ENCODE measurements at regions not wholly inside any gene's neighbourhood (a gene's known extent, or its start where the extent isn't known, plus 50 kb on each side); places are given as distances from the start of the nearest gene placed in this dataset.

DNA sequence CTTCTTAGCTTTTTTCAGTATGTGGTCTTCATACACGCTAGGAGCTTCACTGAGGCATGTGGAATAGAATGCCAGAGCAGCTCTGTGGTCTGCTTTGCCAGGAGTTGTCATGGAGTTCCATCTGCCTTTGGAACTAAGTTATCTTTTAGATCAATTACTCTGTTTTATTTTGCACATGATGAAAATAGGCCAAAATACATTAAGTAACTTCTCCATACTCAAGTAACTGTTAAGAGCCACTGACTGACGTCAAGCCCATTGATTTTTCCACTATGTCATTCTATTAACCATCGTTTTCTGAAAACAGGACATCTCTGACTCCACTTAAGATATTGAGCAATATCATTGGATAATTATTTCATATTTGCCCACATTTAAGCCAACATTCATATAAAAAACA lies 415.1 kb upstream of the MAD2L1 start:
- H3K27me3 Mint-ChIP-seq, result no peaks in the 10 kb centered on the region
- intact Hi-C loops (cut with DNase I, micrococcal nuclease), result no loop called here
- Histone ChIP-seq H3K27me3 (ENCODE audit: control insufficient read depth in 1 of 2, insufficient read depth in 2 of 2, low read length in 2 of 2) (no peaks in the 10 kb centered on the region), H3K4me3 (ENCODE audit: low read length) (no peak overlapping the region), H3K27ac (ENCODE audit: low read depth in 1 of 2, low read length in 2 of 2) (no peak overlapping the region), H3K36me3 (ENCODE audit: insufficient read depth, low read length) (no peaks in the 10 kb centered on the region), H3K4me1 (ENCODE audit: insufficient read depth, low read length) (no peaks in the 10 kb centered on the region), H3K9me3 (ENCODE audit: control insufficient read depth in 1 of 2, insufficient read depth in 1 of 2, low read length in 2 of 2) (no peaks in the 10 kb centered on the region)
- no peaks in the 10 kb centered on the region for H3K36me3 Mint-ChIP-seq (ENCODE audit: low read depth)
- CTCF ChIA-PET, result no interaction called here
- H3K4me3 Mint-ChIP-seq, result no peak overlapping the region
- H3K27ac Mint-ChIP-seq, result no peak overlapping the region
- ATAC-seq (ENCODE audit: poor library complexity) (no peak), DNase-seq (no peak)
- POLR2A ChIA-PET, result no interaction called here
- TF ChIP-seq, protein P1, sequence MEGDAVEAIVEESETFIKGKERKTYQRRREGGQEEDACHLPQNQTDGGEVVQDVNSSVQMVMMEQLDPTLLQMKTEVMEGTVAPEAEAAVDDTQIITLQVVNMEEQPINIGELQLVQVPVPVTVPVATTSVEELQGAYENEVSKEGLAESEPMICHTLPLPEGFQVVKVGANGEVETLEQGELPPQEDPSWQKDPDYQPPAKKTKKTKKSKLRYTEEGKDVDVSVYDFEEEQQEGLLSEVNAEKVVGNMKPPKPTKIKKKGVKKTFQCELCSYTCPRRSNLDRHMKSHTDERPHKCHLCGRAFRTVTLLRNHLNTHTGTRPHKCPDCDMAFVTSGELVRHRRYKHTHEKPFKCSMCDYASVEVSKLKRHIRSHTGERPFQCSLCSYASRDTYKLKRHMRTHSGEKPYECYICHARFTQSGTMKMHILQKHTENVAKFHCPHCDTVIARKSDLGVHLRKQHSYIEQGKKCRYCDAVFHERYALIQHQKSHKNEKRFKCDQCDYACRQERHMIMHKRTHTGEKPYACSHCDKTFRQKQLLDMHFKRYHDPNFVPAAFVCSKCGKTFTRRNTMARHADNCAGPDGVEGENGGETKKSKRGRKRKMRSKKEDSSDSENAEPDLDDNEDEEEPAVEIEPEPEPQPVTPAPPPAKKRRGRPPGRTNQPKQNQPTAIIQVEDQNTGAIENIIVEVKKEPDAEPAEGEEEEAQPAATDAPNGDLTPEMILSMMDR (IDR thresholded peaks at IDR 0.05), result no peak
- no peaks in the 10 kb centered on the region for H3K9me3 Mint-ChIP-seq
- H3K4me1 Mint-ChIP-seq (ENCODE audit: low read depth), result no peaks in the 10 kb centered on the region

DNA sequence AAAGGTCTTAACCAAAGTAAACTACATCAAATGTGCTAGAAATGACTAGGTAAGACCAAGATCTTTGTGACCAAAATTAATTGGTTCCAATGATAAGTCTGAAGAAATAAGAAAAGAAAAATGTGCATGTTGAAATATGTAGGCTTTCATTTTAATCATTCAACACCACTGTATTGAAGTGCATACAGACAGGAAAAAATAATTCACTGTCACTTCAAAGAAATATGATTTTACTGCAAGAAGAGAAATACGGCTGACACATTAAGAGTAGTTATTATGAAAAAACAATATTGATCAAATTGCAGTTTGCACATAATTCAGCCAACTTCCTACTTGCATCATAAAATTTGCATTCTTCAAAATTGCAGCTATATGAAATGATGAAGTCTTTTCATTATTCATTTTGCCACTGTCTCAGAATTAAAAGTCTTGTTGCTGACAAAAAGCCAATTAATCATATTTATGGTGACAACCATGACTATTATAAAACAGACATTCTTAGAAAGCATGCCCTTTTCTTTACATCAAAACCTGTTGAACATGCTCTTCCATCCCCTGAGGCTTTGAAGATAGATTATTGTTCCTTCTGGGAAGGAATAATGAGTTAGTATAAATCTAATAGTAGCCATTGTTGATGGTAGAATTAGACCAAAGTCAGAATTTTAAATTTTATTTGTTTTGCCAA lies 405.9 kb upstream of the MAD2L1 start:
- no peaks in the 10 kb centered on the region for H3K4me1 Mint-ChIP-seq (ENCODE audit: low read depth)
- CTCF ChIA-PET, result no interaction called here
- H3K9me3 Mint-ChIP-seq, result no peaks in the 10 kb centered on the region
- POLR2A ChIA-PET, result no interaction called here
- H3K4me1 ChIP-seq (ENCODE audit: insufficient read depth, low read length), result no peaks in the 10 kb centered on the region
- TF ChIP-seq, protein P1 (IDR thresholded peaks at IDR 0.05), result no peak
- DNase-seq (no peak), ATAC-seq (ENCODE audit: poor library complexity) (no peak)
- no peak overlapping the region for H3K4me3 Mint-ChIP-seq
- H3K4me3 ChIP-seq (ENCODE audit: low read length), result no peak overlapping the region
- H3K9me3 ChIP-seq (ENCODE audit: control insufficient read depth in 1 of 2, insufficient read depth in 1 of 2, low read length in 2 of 2), result no peaks in the 10 kb centered on the region
- H3K36me3 Mint-ChIP-seq (ENCODE audit: low read depth), result no peaks in the 10 kb centered on the region
- intact Hi-C loops (cut with DNase I, micrococcal nuclease), result no loop called here
- H3K27me3 Mint-ChIP-seq, result no peaks in the 10 kb centered on the region
- H3K27me3 ChIP-seq (ENCODE audit: control insufficient read depth in 1 of 2, insufficient read depth in 2 of 2, low read length in 2 of 2), result no peaks in the 10 kb centered on the region
- no peak overlapping the region for H3K27ac ChIP-seq (ENCODE audit: low read depth in 1 of 2, low read length in 2 of 2)
- no peaks in the 10 kb centered on the region for H3K36me3 ChIP-seq (ENCODE audit: insufficient read depth, low read length)
- no peak overlapping the region for H3K27ac Mint-ChIP-seq

DNA sequence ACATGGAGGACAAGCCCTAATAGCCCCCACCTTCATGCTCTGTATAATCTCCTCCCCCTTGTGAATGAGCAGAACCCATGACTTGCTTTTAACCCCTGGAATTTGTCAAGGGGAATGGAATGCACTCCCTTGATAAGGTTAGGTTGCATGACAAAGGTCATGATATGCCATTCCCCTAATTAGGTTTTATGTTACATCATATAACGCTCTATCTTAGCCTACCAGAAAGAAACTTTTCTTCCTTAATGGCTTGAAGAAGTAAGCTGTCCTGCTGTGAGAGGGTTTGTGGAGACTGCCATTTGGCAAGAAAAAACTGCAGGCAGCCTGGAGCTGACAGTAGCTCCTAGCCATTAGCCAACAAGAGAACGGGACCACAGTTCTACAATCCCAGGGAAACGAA lies 399.8 kb upstream of the MAD2L1 start:
- H3K4me1 ChIP-seq (ENCODE audit: insufficient read depth, low read length), result no peaks in the 10 kb centered on the region
- no peak overlapping the region for H3K27ac ChIP-seq (ENCODE audit: low read depth in 1 of 2, low read length in 2 of 2)
- TF ChIP-seq, protein P1 (IDR thresholded peaks at IDR 0.05), result no peak
- Mint-ChIP-seq H3K27ac (no peak overlapping the region), H3K9me3 (peaks cover 8% of the 10 kb centered on the region), H3K27me3 (peaks cover 4% of the 10 kb centered on the region), H3K4me1 (ENCODE audit: low read depth) (no peaks in the 10 kb centered on the region), H3K36me3 (ENCODE audit: low read depth) (no peaks in the 10 kb centered on the region), H3K4me3 (no peak overlapping the region)
- no peaks in the 10 kb centered on the region for H3K27me3 ChIP-seq (ENCODE audit: control insufficient read depth in 1 of 2, insufficient read depth in 2 of 2, low read length in 2 of 2)
- no peak overlapping the region for H3K4me3 ChIP-seq (ENCODE audit: low read length)
- POLR2A ChIA-PET, result interaction anchor here (0.6 kb wide), 1 partner anchor 10 kb away, joined by 4 read pairs; no protein-coding TSS in a partner anchor
- intact Hi-C loops (cut with DNase I, micrococcal nuclease), result no loop called here
- H3K36me3 ChIP-seq (ENCODE audit: insufficient read depth, low read length), result no peaks in the 10 kb centered on the region
- ATAC-seq (ENCODE audit: poor library complexity), result no peak
- DNase-seq, result no peak
- no peaks in the 10 kb centered on the region for H3K9me3 ChIP-seq (ENCODE audit: control insufficient read depth in 1 of 2, insufficient read depth in 1 of 2, low read length in 2 of 2)
- CTCF ChIA-PET, result no interaction called here
